ENCODE measurements at regions not wholly inside any gene's neighbourhood (a gene's known extent, or its start where the extent isn't known, plus 50 kb on each side); places are given as distances from the start of the nearest gene placed in this dataset.

DNA sequence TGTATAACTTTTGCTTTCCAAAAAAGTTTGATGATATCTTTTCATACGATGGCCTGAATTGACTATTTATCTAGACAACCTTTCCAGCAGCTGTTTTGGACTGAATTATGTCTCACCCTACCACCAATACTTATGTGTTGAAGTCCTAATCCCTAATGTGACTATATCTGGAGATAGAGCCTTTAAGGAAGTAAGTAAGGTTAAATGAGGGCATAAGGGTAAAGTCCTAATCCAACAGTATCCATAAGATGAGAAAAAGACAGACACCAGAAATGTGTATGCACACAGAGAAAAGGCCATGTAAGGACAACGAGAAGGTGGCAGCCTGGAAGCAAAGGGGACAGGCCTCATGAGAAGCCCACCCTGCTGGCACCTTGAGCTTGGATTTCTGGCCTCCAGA is 86.6 kb upstream of the PPARGC1A start:
- TF ChIP-seq, protein P1, sequence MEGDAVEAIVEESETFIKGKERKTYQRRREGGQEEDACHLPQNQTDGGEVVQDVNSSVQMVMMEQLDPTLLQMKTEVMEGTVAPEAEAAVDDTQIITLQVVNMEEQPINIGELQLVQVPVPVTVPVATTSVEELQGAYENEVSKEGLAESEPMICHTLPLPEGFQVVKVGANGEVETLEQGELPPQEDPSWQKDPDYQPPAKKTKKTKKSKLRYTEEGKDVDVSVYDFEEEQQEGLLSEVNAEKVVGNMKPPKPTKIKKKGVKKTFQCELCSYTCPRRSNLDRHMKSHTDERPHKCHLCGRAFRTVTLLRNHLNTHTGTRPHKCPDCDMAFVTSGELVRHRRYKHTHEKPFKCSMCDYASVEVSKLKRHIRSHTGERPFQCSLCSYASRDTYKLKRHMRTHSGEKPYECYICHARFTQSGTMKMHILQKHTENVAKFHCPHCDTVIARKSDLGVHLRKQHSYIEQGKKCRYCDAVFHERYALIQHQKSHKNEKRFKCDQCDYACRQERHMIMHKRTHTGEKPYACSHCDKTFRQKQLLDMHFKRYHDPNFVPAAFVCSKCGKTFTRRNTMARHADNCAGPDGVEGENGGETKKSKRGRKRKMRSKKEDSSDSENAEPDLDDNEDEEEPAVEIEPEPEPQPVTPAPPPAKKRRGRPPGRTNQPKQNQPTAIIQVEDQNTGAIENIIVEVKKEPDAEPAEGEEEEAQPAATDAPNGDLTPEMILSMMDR (IDR thresholded peaks at IDR 0.05), result no peak
- TF ChIP-seq POLR2A (IDR thresholded peaks at IDR 0.05), result no peak
